OCI-LY7 (cell line): ENCODE measurements at regions not wholly inside any gene's neighbourhood (a gene's known extent, or its start where the extent isn't known, plus 50 kb on each side); places are given as distances from the start of the nearest gene placed in this dataset.

Experiments used
- BruUV-seq: library from RNA; stranded (reverse); fragments of 400-500 nt; replicated peaks from 2 replicates; lab custom pipeline; 2021; lab: Mats Ljungman, UMichigan
- CTCF ChIA-PET: fragments of 300-600 bp; sonication (Branson Sonifier 250); formaldehyde crosslinking; loops from one replicate; lab custom pipeline; 2022; ENCODE audit warnings: antibody characterized with exemption; ENCODE audit not compliant: unreplicated experiment; lab: Charles Lee
- POLR2A ChIA-PET: fragments of 300-600 bp; sonication (Branson Sonifier 250); formaldehyde crosslinking; loops from one replicate; lab custom pipeline; 2022; ENCODE audit warnings: antibody characterized with exemption; lab: Charles Lee
- DNase-seq: peaks from one replicate; pipeline ENCODE4 v3.0.0-alpha.2; 2015; ENCODE audit warnings: low spot score
- H2AFZ ChIP-seq: fragments of 200-600 bp; sonication (generic), shearing (Covaris generic); 2 replicates; pipeline ENCODE4 v1.6.1; 2014; ENCODE audit warnings: mild to moderate bottlenecking, antibody characterized with exemption, low read length, moderate library complexity
- H3K27ac ChIP-seq: fragments of 200-600 bp; sonication (generic); 2 replicates; pipeline ENCODE4 v1.5.1; 2014; ENCODE audit warnings: mixed run types, low read depth, mild to moderate bottlenecking, moderate library complexity, low read length, inconsistent platforms; ENCODE audit not compliant: poor library complexity, severe bottlenecking
- H3K36me3 ChIP-seq: fragments of 200-600 bp; sonication (generic); 2 replicates; pipeline ENCODE4 v1.6.1; 2014; ENCODE audit warnings: mild to moderate bottlenecking, antibody characterized with exemption, low read length, moderate library complexity, mixed read lengths; ENCODE audit not compliant: insufficient read depth
- H3K4me1 ChIP-seq: fragments of 200-600 bp; sonication (generic); 2 replicates; pipeline ENCODE4 v1.5.1; 2014; ENCODE audit warnings: mild to moderate bottlenecking, low read length; ENCODE audit not compliant: insufficient read depth, poor library complexity, severe bottlenecking
- H3K4me2 ChIP-seq: fragments of 200-600 bp; sonication (generic); 2 replicates; pipeline ENCODE4 v1.6.1; 2014; ENCODE audit warnings: mild to moderate bottlenecking, low read length
- H3K4me3 ChIP-seq: fragments of 200-600 bp; sonication (generic); 2 replicates; pipeline ENCODE4 v1.5.1; 2014; ENCODE audit warnings: mild to moderate bottlenecking, low read depth, low read length; ENCODE audit not compliant: poor library complexity, severe bottlenecking
- H3K79me2 ChIP-seq: fragments of 200-600 bp; sonication (generic); 2 replicates; pipeline ENCODE4 v1.6.1; 2016; ENCODE audit warnings: low read depth, mild to moderate bottlenecking, low read length, moderate library complexity, mixed read lengths; ENCODE audit not compliant: insufficient read depth
- H3K9me2 ChIP-seq: fragments of 200-600 bp; sonication (generic); 2 replicates; pipeline ENCODE4 v1.6.1; 2016; ENCODE audit warnings: mild to moderate bottlenecking, low read length, mixed read lengths; ENCODE audit not compliant: insufficient read depth
- H3K9me3 ChIP-seq: fragments of 200-600 bp; sonication (generic); 2 replicates; pipeline ENCODE4 v1.6.1; 2014; ENCODE audit warnings: mild to moderate bottlenecking, mixed run types, low read length, mixed read lengths
- H4K20me1 ChIP-seq: fragments of 200-600 bp; sonication (generic); 2 replicates; pipeline ENCODE4 v1.6.1; 2014; ENCODE audit warnings: mild to moderate bottlenecking, antibody characterized with exemption, low read length, moderate library complexity, mixed read lengths; ENCODE audit not compliant: insufficient read depth
- CTCF ChIP-seq: fragments of 200-600 bp; sonication (generic); conservative IDR thresholded peaks from 2 replicates; pipeline ENCODE4 v1.5.1; 2014; ENCODE audit warnings: mild to moderate bottlenecking, antibody characterized with exemption, low read length, moderate library complexity, mixed read lengths
- EZH2phosphoT487 ChIP-seq: fragments of 200-600 bp; sonication (generic); IDR thresholded peaks from 2 replicates; pipeline ENCODE4 v1.6.1; 2018; ENCODE audit warnings: low read depth, borderline replicate concordance, mild to moderate bottlenecking, mixed run types, antibody characterized with exemption, low read length, moderate library complexity, mixed read lengths
- intact Hi-C: fragments of 100-400 bp; cut with micrococcal nuclease; formaldehyde crosslinking; loops from one replicate; pipeline ENCODE4 v1.10.0; 2022; ENCODE audit not compliant: unreplicated experiment

- Histone ChIP-seq H3K27ac (no peak overlapping the region), H3K4me1 (no peaks in the 10 kb centered on the region), H3K79me2 (no peaks in the 10 kb centered on the region), H3K36me3 (no peaks in the 10 kb centered on the region), H3K4me2 (no peak overlapping the region), H2AFZ (no peak overlapping the region), H4K20me1 (no peaks in the 10 kb centered on the region), H3K9me2 (no peaks in the 10 kb centered on the region), H3K4me3 (no peak overlapping the region), H3K9me3 (no peaks in the 10 kb centered on the region)
- CTCF ChIA-PET, result no interaction called here
- no peak for DNase-seq
- BruUV-seq, result no TSS peak
- intact Hi-C loops, result no loop called here
- POLR2A ChIA-PET, result no interaction called here
- TF ChIP-seq CTCF (no peak), EZH2phosphoT487 (no peak)
Observed at GRCh38 chr2:15045054-15045453, 412.5 kb downstream of the LRATD1 start.

GRCh38 chr2:15047184-15047583, 414.7 kb downstream of the LRATD1 start:
- H3K36me3 ChIP-seq, result no peaks in the 10 kb centered on the region

GRCh38 chr2:15048000-15048399, 415.5 kb downstream of the LRATD1 start:
- no TSS peak for BruUV-seq
- H3K79me2 ChIP-seq, result no peaks in the 10 kb centered on the region
- TF ChIP-seq CTCF, result no peak
- TF ChIP-seq EZH2phosphoT487, result no peak
- H2AFZ ChIP-seq, result no peak overlapping the region
- no peak overlapping the region for H3K4me3 ChIP-seq
- no peaks in the 10 kb centered on the region for H3K9me2 ChIP-seq
- H3K36me3 ChIP-seq, result no peaks in the 10 kb centered on the region
- H3K9me3 ChIP-seq, result no peaks in the 10 kb centered on the region
- intact Hi-C loops, result no loop called here
- ChIA-PET POLR2A (no interaction called here), CTCF (no interaction called here)
- H3K4me1 ChIP-seq, result no peaks in the 10 kb centered on the region
- no peak overlapping the region for H3K4me2 ChIP-seq
- DNase-seq, result no peak
- no peaks in the 10 kb centered on the region for H4K20me1 ChIP-seq
- no peak overlapping the region for H3K27ac ChIP-seq

More at GRCh38 chr2:15047184-15047583, 414.7 kb downstream of the LRATD1 start:
- H3K4me2 ChIP-seq, result no peak overlapping the region
- POLR2A ChIA-PET, result interaction anchor here (0.7 kb wide), 1 partner anchor 72 kb away, joined by 4 read pairs; no protein-coding TSS in a partner anchor
- no peak overlapping the region for H2AFZ ChIP-seq
- intact Hi-C loops, result no loop called here
- no peak overlapping the region for H3K4me3 ChIP-seq
- no peaks in the 10 kb centered on the region for H3K9me2 ChIP-seq
- CTCF ChIA-PET, result no interaction called here
- H3K79me2 ChIP-seq, result no peaks in the 10 kb centered on the region
- DNase-seq, result no peak
- TF ChIP-seq EZH2phosphoT487 (no peak), CTCF (no peak)
- no peaks in the 10 kb centered on the region for H3K9me3 ChIP-seq
- BruUV-seq, result no TSS peak
- no peak overlapping the region for H3K27ac ChIP-seq
- H3K4me1 ChIP-seq, result no peaks in the 10 kb centered on the region
- no peaks in the 10 kb centered on the region for H4K20me1 ChIP-seq
